ENCODE measurements at regions not wholly inside any gene's neighbourhood (a gene's known extent, or its start where the extent isn't known, plus 50 kb on each side); places are given as distances from the start of the nearest gene placed in this dataset.

DNA sequence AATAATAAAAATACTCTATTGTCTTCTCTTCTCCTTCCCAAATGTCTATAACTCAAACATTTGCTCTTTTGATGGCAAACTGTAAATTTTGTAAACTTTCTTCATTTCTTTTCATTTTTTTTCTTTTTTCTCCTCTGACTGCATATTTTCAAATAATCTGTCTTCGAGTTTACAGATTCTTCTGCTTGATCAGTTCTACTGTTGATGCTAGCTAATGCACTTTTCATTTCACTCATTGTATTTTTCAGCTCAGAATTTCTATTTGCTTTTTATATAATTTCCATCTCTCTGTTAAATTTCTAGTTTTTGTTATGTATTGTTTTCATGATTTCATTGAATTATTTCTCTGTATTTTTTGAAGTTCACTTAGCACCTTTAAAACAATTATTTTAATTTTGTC, 646.8 kb upstream of the INTU start:
- Histone ChIP-seq H3K4me1 (ENCODE audit: control insufficient read depth in 5 of 5, insufficient read depth in 5 of 5, low read length in 5 of 5) (no peaks in the 10 kb centered on the region), H3K9me3 (ENCODE audit: control insufficient read depth in 4 of 4, insufficient read depth in 3 of 4, low read length in 3 of 4) (peaks cover 0 to 5% (median 0%) of the 10 kb centered on the region in 4 donors), H3K27me3 (ENCODE audit: control insufficient read depth in 3 of 3, insufficient read depth in 3 of 3, low read length in 2 of 3) (no peaks in the 10 kb centered on the region), H3K9ac (ENCODE audit: insufficient read depth in 1 of 2, low read length in 2 of 2) (no peak overlapping the region), H3K36me3 (ENCODE audit: control insufficient read depth in 4 of 4, insufficient read depth in 4 of 4, low read length in 4 of 4) (no peaks in the 10 kb centered on the region), H3K27ac (ENCODE audit: low read depth in 1 of 2, low read length in 1 of 2) (no peak overlapping the region), H3K4me3 (no peak overlapping the region)
- TF ChIP-seq, protein P1, sequence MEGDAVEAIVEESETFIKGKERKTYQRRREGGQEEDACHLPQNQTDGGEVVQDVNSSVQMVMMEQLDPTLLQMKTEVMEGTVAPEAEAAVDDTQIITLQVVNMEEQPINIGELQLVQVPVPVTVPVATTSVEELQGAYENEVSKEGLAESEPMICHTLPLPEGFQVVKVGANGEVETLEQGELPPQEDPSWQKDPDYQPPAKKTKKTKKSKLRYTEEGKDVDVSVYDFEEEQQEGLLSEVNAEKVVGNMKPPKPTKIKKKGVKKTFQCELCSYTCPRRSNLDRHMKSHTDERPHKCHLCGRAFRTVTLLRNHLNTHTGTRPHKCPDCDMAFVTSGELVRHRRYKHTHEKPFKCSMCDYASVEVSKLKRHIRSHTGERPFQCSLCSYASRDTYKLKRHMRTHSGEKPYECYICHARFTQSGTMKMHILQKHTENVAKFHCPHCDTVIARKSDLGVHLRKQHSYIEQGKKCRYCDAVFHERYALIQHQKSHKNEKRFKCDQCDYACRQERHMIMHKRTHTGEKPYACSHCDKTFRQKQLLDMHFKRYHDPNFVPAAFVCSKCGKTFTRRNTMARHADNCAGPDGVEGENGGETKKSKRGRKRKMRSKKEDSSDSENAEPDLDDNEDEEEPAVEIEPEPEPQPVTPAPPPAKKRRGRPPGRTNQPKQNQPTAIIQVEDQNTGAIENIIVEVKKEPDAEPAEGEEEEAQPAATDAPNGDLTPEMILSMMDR (IDR thresholded peaks at IDR 0.05; ENCODE audit: control extremely low read depth, extremely low read depth): no peak
- DNase-seq (no peak), ATAC-seq (ENCODE audit: insufficient read depth, low FRiP score) (no peak)
- WGBS, 2 donors: 82% methylated on average over 1 of the region's 1 CpG

DNA sequence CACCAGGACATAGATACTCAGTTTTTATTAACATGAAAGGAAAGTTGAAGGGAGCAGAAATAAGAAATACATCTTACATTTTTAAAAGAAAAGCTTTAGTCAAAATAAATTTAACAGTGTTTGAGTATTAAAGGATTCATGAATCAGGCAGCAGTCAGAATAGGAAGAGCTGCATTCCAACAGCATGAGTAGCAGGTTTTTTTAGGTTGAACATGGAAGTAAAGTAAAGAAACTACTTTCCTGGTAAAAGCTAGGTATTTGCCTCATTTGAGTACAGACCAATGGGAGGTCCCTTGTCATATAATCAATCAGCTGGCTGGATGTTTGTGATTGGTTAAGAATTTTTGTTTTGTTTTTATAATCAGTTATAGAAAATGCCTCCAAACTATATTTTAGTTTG, 645.9 kb upstream of the INTU start:
- Histone ChIP-seq H3K27ac (ENCODE audit: low read depth in 1 of 2, low read length in 1 of 2) (no peak overlapping the region), H3K36me3 (ENCODE audit: control insufficient read depth in 4 of 4, insufficient read depth in 4 of 4, low read length in 4 of 4) (no peaks in the 10 kb centered on the region), H3K4me3 (no peak overlapping the region), H3K9me3 (ENCODE audit: control insufficient read depth in 4 of 4, insufficient read depth in 3 of 4, low read length in 3 of 4) (peaks cover 0 to 5% (median 0%) of the 10 kb centered on the region in 4 donors), H3K27me3 (ENCODE audit: control insufficient read depth in 3 of 3, insufficient read depth in 3 of 3, low read length in 2 of 3) (no peaks in the 10 kb centered on the region), H3K9ac (ENCODE audit: insufficient read depth in 1 of 2, low read length in 2 of 2) (no peak overlapping the region), H3K4me1 (ENCODE audit: control insufficient read depth in 5 of 5, insufficient read depth in 5 of 5, low read length in 5 of 5) (no peaks in the 10 kb centered on the region)
- TF ChIP-seq, protein P1 (IDR thresholded peaks at IDR 0.05; ENCODE audit: control extremely low read depth, extremely low read depth): no peak
- ATAC-seq (ENCODE audit: insufficient read depth, low FRiP score): no peak
- DNase-seq: no peak

DNA sequence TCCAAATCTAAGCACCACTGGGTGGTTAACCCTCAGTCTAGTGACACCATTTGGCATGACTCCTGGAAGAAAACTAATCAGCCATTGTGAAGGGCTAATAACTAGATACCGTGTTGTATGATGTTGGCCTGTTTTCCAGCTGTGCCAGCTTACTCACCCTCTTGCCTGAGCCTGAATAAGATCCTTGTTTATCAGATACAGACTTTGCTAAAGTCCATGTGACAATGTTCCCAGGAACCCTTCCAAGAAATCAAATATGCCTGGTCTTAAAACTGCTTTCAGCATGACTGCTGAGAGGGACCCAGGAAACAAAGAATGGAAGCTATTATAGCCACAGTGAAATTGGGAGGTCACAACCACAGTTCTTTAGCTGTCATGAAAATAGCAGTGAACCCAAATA, 640.8 kb upstream of the INTU start:
- no peak for ATAC-seq (ENCODE audit: insufficient read depth, low FRiP score)
- Histone ChIP-seq H3K27ac (ENCODE audit: low read depth in 1 of 2, low read length in 1 of 2) (no peak overlapping the region), H3K36me3 (ENCODE audit: control insufficient read depth in 4 of 4, insufficient read depth in 4 of 4, low read length in 4 of 4) (no peaks in the 10 kb centered on the region), H3K27me3 (ENCODE audit: control insufficient read depth in 3 of 3, insufficient read depth in 3 of 3, low read length in 2 of 3) (no peaks in the 10 kb centered on the region), H3K9me3 (ENCODE audit: control insufficient read depth in 4 of 4, insufficient read depth in 3 of 4, low read length in 3 of 4) (peaks cover 0 to 2% (median 0%) of the 10 kb centered on the region in 4 donors), H3K4me3 (no peak overlapping the region), H3K9ac (ENCODE audit: insufficient read depth in 1 of 2, low read length in 2 of 2) (no peak overlapping the region), H3K4me1 (ENCODE audit: control insufficient read depth in 5 of 5, insufficient read depth in 5 of 5, low read length in 5 of 5) (no peaks in the 10 kb centered on the region)
- DNase-seq: no peak
- TF ChIP-seq, protein P1 (IDR thresholded peaks at IDR 0.05; ENCODE audit: control extremely low read depth, extremely low read depth): no peak
- 81 to 85% methylated on average over 1 of the region's 1 CpG for WGBS, 2 donors

DNA sequence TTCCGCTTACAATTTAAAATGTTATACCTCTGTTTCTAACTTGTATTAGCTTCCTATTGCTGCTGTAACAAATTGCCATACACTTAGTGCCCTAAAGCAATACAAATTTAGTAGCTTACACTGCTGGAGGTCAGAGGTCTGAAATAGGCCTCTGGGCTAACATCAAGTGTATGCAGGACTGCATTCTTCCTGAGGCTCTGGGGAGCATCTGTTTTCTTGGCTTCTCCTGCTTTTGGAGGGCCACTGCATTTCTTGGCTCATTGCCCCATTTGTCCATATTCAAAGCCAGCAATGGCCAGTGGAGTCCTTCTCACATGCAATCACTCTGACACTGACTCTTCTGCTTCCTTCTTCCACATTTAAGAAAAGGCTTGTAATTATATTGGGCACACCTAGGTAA, 639.8 kb upstream of the INTU start:
- Histone ChIP-seq H3K9ac (ENCODE audit: insufficient read depth in 1 of 2, low read length in 2 of 2) (no peak overlapping the region), H3K27ac (ENCODE audit: low read depth in 1 of 2, low read length in 1 of 2) (no peak overlapping the region), H3K4me1 (ENCODE audit: control insufficient read depth in 5 of 5, insufficient read depth in 5 of 5, low read length in 5 of 5) (no peaks in the 10 kb centered on the region), H3K27me3 (ENCODE audit: control insufficient read depth in 3 of 3, insufficient read depth in 3 of 3, low read length in 2 of 3) (no peaks in the 10 kb centered on the region), H3K4me3 (no peak overlapping the region), H3K36me3 (ENCODE audit: control insufficient read depth in 4 of 4, insufficient read depth in 4 of 4, low read length in 4 of 4) (no peaks in the 10 kb centered on the region), H3K9me3 (ENCODE audit: control insufficient read depth in 4 of 4, insufficient read depth in 3 of 4, low read length in 3 of 4) (no peaks in the 10 kb centered on the region)
- WGBS, 2 donors: 95% methylated on average over 1 of the region's 1 CpG
- ATAC-seq (ENCODE audit: insufficient read depth, low FRiP score): no peak
- TF ChIP-seq, protein P1 (IDR thresholded peaks at IDR 0.05; ENCODE audit: control extremely low read depth, extremely low read depth): no peak
- DNase-seq: no peak

All from lung (tissue), 11 donors.